Heart right ventricle (tissue), 16 donors: ENCODE measurements at regions not wholly inside any gene's neighbourhood (a gene's known extent, or its start where the extent isn't known, plus 50 kb on each side); places are given as distances from the start of the nearest gene placed in this dataset.

Experiments
- ATAC-seq, 8 donors: fragments of 200-7000 bp; cut with Tn5 transposase; one replicate each; pipeline ENCODE4 v1.9.1; 2020; ENCODE audit warnings: mild to moderate bottlenecking in 8 of 8, moderate library complexity in 8 of 8, moderate number of reproducible peaks in 1 of 8
- DNase-seq, 2 donors: peaks; one replicate each; pipeline ENCODE4 v3.0.0-alpha.2; 2020
- H3K27ac ChIP-seq, 10 donors: fragments of 200-600 bp; sonication (generic) in 2 of 10; one replicate each; pipeline versions ENCODE4 v1.5.0 to v1.8.0; 2020 to 2022; ENCODE audit warnings: mild to moderate bottlenecking in 3 of 10
- H3K27me3 ChIP-seq, 7 donors: fragments of 200-600 bp; one replicate each; pipeline ENCODE4 v1.8.0; 2021 to 2022; ENCODE audit warnings: mild to moderate bottlenecking in 2 of 7
- H3K36me3 ChIP-seq, 9 donors: fragments of 200-600 bp; sonication (generic) in 1 of 9; one replicate each; pipeline versions ENCODE4 v1.5.0 to v1.8.0; 2020 to 2022; ENCODE audit warnings: mild to moderate bottlenecking in 2 of 9
- H3K4me1 ChIP-seq, 9 donors: fragments of 200-600 bp; sonication (generic) in 1 of 9; one replicate each; pipeline versions ENCODE4 v1.5.0 to v1.8.0; 2020 to 2022; ENCODE audit warnings: mild to moderate bottlenecking in 4 of 9
- H3K4me3 ChIP-seq, 10 donors: fragments of 200-600 bp; sonication (generic) in 2 of 10; one replicate each; pipeline versions ENCODE4 v1.5.0 to v1.8.0; 2020 to 2022; ENCODE audit warnings: mild to moderate bottlenecking in 7 of 10, moderate library complexity in 2 of 10
- H3K9me3 ChIP-seq, 11 donors: fragments of 200-600 bp in 10 of 11; sonication (generic) in 2 of 11; one replicate each; pipeline versions ENCODE4 v1.5.0 to v1.8.0; 2013 to 2022; ENCODE audit warnings: mild to moderate bottlenecking in 2 of 11, control low read depth in 1 of 11, moderate library complexity in 1 of 11
- WGBS, 2 donors: extraction: QIAGEN DNeasy Blood & Tissue Kit; methylation state at CpG; one replicate each; pipeline ENCODE4 v1.1.7; 2013; ENCODE audit warnings: inconsistent platforms in 1 of 2; 5-methylcytosine and 5-hydroxymethylcytosine counted together
- intact Hi-C, 10 donors: fragments of 100-400 bp; cut with DNase I; formaldehyde crosslinking; loops; one replicate each; pipeline versions ENCODE4 v1.11.1 to v1.14.2; 2022
- TF ChIP-seq, protein P1 (sequence below), 9 donors: fragments of 200-600 bp; sonication (generic) in 2 of 9; IDR thresholded peaks; one replicate each; pipeline versions ENCODE4 v1.5.0 to v1.8.0; 2021 to 2022; ENCODE audit warnings: antibody characterized with exemption in 9 of 9, mild to moderate bottlenecking in 5 of 9, moderate library complexity in 1 of 9
- donor health status: Arrhythmogenic right ventricular cardiomyopathy.
- donor health status: ischemic (EF 13 %, LVEDD 7.1; RV severe dilation, severe dysfunction).
- donor health status: healthy with polysubstance abuse.
- donor health status: DM: no; HTN: yes; CAD: no.
- donor health status: DM: no; HTN: no; CAD: no.
- donor health status: ischemic (EF 25% LVEDD 6.9; RV normal size, moderate dysfunction).
- donor health status: ischemic (EF 25% LVEDD 5.7; RV mildly dilated, moderate dysfunction).
- donor health status: healthy.
- donor health status: DM: yes; HTN: yes; CAD: no.
- donor health status: Ischemic cardiomyopathy.
- donor health status: ischemic (EF 35%, LVEDD 5.7; RV mildly dilated, moderate dysfunction).
- donor health status: nonischemic (EF 11% LVEDD 7.7; RV severe dilation, severe dysfunction).
- donor health status: DM: yes; HTN: yes; CAD: no.
- donor health status: PGD.
- donor health status: ischemic (EF 29% LVEDD 5.4; RV normal size, mild dysfunction).
- donor health status: nonischemic (EF 23%, LVEDD 6.1; RV moderate dilation, normal function).

DNA sequence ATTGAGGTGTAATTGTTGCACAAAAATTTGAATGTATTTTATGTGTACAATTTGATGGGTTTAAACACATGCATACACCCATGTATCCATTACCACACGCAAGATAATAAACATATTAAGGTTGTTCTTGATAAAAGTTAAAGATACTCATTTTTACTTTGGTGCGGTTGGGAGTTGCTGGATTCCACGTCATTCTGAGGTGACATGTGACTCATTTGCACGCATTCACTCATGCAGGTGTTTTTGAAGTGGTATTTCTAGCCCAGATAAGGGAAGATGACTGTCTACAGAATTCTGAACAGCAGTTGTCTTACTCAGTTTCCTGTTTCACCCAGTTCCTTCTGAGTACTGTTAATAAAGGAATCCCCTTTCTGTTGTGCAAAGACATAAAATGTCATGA is 142.0 kb downstream of the RTL3 start:
- TF ChIP-seq, protein P1, sequence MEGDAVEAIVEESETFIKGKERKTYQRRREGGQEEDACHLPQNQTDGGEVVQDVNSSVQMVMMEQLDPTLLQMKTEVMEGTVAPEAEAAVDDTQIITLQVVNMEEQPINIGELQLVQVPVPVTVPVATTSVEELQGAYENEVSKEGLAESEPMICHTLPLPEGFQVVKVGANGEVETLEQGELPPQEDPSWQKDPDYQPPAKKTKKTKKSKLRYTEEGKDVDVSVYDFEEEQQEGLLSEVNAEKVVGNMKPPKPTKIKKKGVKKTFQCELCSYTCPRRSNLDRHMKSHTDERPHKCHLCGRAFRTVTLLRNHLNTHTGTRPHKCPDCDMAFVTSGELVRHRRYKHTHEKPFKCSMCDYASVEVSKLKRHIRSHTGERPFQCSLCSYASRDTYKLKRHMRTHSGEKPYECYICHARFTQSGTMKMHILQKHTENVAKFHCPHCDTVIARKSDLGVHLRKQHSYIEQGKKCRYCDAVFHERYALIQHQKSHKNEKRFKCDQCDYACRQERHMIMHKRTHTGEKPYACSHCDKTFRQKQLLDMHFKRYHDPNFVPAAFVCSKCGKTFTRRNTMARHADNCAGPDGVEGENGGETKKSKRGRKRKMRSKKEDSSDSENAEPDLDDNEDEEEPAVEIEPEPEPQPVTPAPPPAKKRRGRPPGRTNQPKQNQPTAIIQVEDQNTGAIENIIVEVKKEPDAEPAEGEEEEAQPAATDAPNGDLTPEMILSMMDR (IDR thresholded peaks at IDR 0.05) = no peak
- WGBS, 2 donors = 71 to 76% methylated on average over 4 of the region's 4 CpGs
- no peak overlapping the region for H3K27ac ChIP-seq

DNA sequence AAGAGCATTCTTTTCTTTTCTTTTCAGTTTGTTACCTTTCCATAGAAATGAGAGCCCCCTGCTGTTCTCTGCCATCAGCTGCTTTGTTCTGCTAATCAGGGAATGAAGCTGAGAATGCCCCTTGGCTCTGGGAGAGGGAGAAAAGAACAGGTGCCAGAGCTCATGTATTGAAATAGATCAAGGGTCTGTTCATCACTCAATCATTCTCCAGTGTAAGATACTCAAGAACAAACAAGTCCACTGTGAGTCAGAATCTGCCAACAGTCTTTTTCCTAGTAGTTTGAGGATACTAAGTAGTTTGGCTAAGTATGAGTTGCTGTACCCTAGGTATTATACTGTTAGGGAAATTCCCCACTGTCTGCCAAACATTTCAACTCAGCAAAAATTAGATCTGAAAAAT is 144.3 kb downstream of the RTL3 start:
- no peak for ATAC-seq
- H3K36me3 ChIP-seq = no peaks in the 10 kb centered on the region
- H3K4me3 ChIP-seq = no peak overlapping the region
- H3K9me3 ChIP-seq = no peaks in the 10 kb centered on the region
- no peak overlapping the region for H3K27ac ChIP-seq
- TF ChIP-seq, protein P1 (IDR thresholded peaks at IDR 0.05) = peak in 3 of 9 donors; percentile 5 to 36 (median 6)
- H3K4me1 ChIP-seq = no peaks in the 10 kb centered on the region
- peaks cover 0 to 7% (median 0%) of the 10 kb centered on the region in 7 donors for H3K27me3 ChIP-seq
- intact Hi-C loops = no loop called here
- DNase-seq = no peak

More for the DNA sequence above, 142.0 kb downstream of the RTL3 start:
- no peaks in the 10 kb centered on the region for H3K9me3 ChIP-seq
- H3K36me3 ChIP-seq = no peaks in the 10 kb centered on the region
- ATAC-seq (no peak), DNase-seq (no peak)
- peaks cover 0 to 7% (median 0%) of the 10 kb centered on the region in 7 donors for H3K27me3 ChIP-seq
- no peaks in the 10 kb centered on the region for H3K4me1 ChIP-seq
- intact Hi-C loops = no loop called here
- H3K4me3 ChIP-seq = no peak overlapping the region

DNA sequence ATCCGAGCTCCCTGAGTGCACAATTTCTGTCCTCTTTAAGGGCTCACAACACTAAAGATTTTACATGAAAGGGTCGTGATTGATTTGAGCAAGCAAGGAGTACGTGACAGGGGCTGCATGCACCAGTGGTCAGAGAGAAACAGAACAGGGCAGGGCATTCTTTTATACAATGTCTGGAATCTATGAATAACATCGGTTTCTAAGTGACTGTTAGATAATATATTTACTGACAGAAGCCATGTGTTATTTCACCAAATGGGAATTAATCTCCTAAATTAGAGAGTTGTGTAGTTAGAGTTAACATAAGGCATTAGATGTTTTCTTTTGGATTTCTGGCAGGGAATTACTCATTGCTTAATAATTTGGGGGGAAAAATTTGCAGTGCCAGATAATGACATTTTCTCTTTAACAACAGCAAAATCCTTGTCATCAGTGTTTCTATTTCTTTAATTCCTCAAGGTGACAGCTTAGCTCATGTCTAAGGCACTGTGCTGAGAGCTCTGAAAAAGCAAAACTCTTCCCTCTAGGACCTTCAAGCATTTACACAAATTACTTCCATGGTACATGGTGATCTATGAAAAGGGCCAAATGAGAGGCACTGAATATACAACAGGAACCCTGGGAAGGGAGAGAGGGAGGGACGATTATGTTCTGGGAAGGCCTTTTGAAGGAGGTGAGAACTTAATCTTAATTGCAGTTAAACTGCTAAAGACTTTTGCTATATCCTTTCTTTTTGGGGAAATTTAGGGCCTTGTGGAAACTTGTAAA is 145.0 kb downstream of the RTL3 start:
- Histone ChIP-seq H3K27me3 (peaks cover 0 to 7% (median 0%) of the 10 kb centered on the region in 7 donors), H3K36me3 (no peaks in the 10 kb centered on the region), H3K27ac (no peak overlapping the region), H3K4me1 (no peaks in the 10 kb centered on the region), H3K4me3 (no peak overlapping the region), H3K9me3 (peaks cover 0 to 5% (median 0%) of the 10 kb centered on the region in 11 donors)
- intact Hi-C loops = no loop called here
- ATAC-seq (peak in 2 of 8 donors; percentile 29 to 76), DNase-seq (no peak)
- WGBS, 2 donors = 39 to 46% methylated on average over 5 of the region's 5 CpGs
- TF ChIP-seq, protein P1 (IDR thresholded peaks at IDR 0.05) = no peak

DNA sequence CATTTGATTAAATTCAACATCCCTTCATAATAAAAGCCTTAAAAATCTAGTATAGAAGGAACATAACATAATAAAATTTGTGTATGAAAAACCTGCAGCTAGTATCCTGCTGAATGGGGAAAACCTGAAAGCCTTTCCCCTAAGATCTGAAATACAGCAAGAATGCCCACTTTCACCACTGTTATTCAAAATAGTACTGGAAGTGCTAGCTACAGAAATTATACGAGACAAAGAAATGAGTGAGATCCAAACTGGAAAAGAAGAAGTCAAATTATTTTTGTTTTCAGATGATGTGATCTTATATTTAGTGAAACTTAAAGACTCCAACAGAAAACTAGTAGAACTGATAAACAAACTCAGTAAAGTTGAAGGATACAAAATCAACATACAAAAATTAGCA is 152.9 kb downstream of the RTL3 start:
- TF ChIP-seq, protein P1 (IDR thresholded peaks at IDR 0.05) = no peak
- H3K36me3 ChIP-seq = no peaks in the 10 kb centered on the region
- peaks cover 0 to under 1% (median 0%) of the 10 kb centered on the region in 7 donors for H3K27me3 ChIP-seq
- DNase-seq (no peak), ATAC-seq (no peak)
- WGBS, 2 donors = 82 to 92% methylated on average over 1 of the region's 1 CpG
- H3K27ac ChIP-seq = no peak overlapping the region
- intact Hi-C loops = no loop called here
- no peak overlapping the region for H3K4me3 ChIP-seq
- peaks cover 0 to 13% (median 0%) of the 10 kb centered on the region in 11 donors for H3K9me3 ChIP-seq
- no peaks in the 10 kb centered on the region for H3K4me1 ChIP-seq
